ENCODE measurements at regions not wholly inside any gene's neighbourhood (a gene's known extent, or its start where the extent isn't known, plus 50 kb on each side); places are given as distances from the start of the nearest gene placed in this dataset.

DNA sequence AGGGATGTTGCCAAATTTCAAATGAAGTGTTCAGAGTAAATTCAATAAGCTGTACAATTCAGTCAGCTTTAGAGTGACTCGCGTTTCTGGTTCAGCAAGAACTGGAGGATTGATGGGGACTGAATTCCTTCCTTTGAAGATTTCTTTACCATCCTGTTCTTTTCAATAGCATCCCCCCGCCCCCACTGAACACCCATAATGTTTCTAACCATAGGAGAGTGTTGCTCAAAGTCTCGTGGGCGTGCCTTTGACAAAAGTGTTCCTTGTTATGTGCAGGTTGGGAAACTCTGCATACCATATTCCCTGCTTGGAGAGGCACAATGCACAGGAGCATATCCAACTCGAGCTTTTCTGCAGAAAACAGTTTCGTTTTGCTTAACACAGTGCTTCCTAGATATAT, 323.5 kb upstream of the CASK start:
- H3K9me3 ChIP-seq = no peaks in the 10 kb centered on the region
- no peak overlapping the region for H3K4me3 ChIP-seq
- no peaks in the 10 kb centered on the region for H3K27me3 ChIP-seq
- TF ChIP-seq POLR2AphosphoS5 (IDR thresholded peaks at IDR 0.05) (no peak), POLR2A (IDR thresholded peaks at IDR 0.05) (no peak), EP300 (IDR thresholded peaks at IDR 0.05) (no peak)
- TF ChIP-seq, protein P1, sequence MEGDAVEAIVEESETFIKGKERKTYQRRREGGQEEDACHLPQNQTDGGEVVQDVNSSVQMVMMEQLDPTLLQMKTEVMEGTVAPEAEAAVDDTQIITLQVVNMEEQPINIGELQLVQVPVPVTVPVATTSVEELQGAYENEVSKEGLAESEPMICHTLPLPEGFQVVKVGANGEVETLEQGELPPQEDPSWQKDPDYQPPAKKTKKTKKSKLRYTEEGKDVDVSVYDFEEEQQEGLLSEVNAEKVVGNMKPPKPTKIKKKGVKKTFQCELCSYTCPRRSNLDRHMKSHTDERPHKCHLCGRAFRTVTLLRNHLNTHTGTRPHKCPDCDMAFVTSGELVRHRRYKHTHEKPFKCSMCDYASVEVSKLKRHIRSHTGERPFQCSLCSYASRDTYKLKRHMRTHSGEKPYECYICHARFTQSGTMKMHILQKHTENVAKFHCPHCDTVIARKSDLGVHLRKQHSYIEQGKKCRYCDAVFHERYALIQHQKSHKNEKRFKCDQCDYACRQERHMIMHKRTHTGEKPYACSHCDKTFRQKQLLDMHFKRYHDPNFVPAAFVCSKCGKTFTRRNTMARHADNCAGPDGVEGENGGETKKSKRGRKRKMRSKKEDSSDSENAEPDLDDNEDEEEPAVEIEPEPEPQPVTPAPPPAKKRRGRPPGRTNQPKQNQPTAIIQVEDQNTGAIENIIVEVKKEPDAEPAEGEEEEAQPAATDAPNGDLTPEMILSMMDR (IDR thresholded peaks at IDR 0.05) = no peak
- WGBS, 2 donors = 16 to 54% methylated on average over 7 of the region's 7 CpGs
- H3K4me1 ChIP-seq = no peaks in the 10 kb centered on the region
- intact Hi-C loops (cut with DNase I) = no loop called here
- no peaks in the 10 kb centered on the region for H3K36me3 ChIP-seq
- no peak overlapping the region for H3K27ac ChIP-seq
- DNase-seq = no peak

DNA sequence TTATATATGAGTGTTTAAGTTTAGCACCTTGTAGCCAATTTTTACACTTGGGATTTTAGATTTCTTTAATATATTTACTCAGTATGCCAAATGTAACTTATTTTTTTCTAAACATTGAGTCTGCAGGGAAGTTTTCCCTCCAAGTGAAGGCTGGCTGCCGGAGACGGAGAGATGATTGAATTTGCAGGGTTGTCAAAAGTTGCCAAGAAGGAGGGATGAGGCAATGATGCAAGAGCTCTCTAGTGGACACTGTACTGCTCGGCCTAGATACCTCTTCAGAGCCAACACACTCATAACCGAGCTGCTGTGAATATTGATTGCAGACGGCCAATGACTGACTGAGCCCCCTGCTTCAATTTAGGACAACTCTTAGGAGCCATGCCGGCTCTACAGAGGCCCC, 318.6 kb upstream of the CASK start:
- Histone ChIP-seq H3K36me3 (no peaks in the 10 kb centered on the region), H3K4me3 (no peak overlapping the region), H3K9me3 (no peaks in the 10 kb centered on the region), H3K27me3 (no peaks in the 10 kb centered on the region), H3K4me1 (no peaks in the 10 kb centered on the region), H3K27ac (no peak overlapping the region)
- intact Hi-C loops (cut with DNase I) = no loop called here
- no peak for DNase-seq
- 72 to 84% methylated on average over 6 of the region's 6 CpGs for WGBS, 2 donors
- TF ChIP-seq EP300 (IDR thresholded peaks at IDR 0.05) (no peak), POLR2AphosphoS5 (IDR thresholded peaks at IDR 0.05) (no peak), POLR2A (IDR thresholded peaks at IDR 0.05) (no peak)
- TF ChIP-seq, protein P1 (IDR thresholded peaks at IDR 0.05) = no peak

DNA sequence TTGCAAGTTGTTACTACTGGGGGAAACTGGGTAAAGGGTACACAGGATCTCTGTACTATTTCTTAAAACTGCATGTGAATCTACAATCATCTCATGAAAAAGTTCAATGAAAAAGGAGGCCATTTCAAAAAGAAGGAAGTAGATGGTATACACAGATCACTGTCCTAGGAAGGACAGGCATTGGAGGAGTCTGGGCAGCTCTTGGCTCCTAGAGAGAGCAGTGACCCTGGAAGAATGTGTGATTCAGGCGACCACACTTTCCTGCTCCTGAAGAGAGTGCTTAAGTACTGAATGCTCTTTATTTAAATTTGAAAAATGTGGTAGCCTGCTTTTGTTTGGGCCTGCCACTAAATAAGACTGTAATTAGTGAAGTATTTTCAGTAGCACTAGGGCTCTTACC, 318.1 kb upstream of the CASK start:
- no peaks in the 10 kb centered on the region for H3K36me3 ChIP-seq
- no peaks in the 10 kb centered on the region for H3K27me3 ChIP-seq
- no peaks in the 10 kb centered on the region for H3K4me1 ChIP-seq
- H3K4me3 ChIP-seq = no peak overlapping the region
- TF ChIP-seq EP300 (IDR thresholded peaks at IDR 0.05) = no peak
- TF ChIP-seq, protein P1 (IDR thresholded peaks at IDR 0.05) = no peak
- 70 to 94% methylated on average over 1 of the region's 1 CpG for WGBS, 2 donors
- no peaks in the 10 kb centered on the region for H3K9me3 ChIP-seq
- H3K27ac ChIP-seq = no peak overlapping the region
- intact Hi-C loops (cut with DNase I) = no loop called here
- no peak for DNase-seq

DNA sequence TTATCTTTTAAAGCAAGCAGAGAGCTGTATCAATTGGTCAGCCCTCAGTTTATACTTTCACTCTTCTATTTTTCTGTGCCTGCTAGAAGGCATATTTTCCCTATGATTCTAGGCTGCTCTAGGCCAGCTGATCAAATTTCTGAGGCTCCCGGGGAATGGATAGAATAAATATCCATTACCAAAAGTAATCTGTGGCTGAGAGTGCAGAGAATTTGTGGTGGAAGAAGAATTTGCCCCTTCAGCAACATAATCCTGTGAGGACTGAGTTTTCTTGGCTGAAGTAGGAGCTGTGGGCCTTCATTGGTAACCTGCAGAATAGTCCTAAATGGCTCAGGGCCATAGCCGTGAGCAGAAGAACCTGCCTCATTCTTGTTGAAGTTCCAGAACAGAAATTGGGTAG, 314.6 kb upstream of the CASK start:
- intact Hi-C loops (cut with DNase I) = no loop called here
- no peak overlapping the region for H3K4me3 ChIP-seq
- 92 to 94% methylated on average over 2 of the region's 2 CpGs for WGBS, 2 donors
- no peaks in the 10 kb centered on the region for H3K27me3 ChIP-seq
- no peak for DNase-seq
- no peak overlapping the region for H3K27ac ChIP-seq
- H3K4me1 ChIP-seq = peaks cover 0 to 9% (median 2%) of the 10 kb centered on the region in 4 donors
- TF ChIP-seq POLR2A (IDR thresholded peaks at IDR 0.05) = no peak
- no peak for TF ChIP-seq POLR2AphosphoS5 (IDR thresholded peaks at IDR 0.05)
- TF ChIP-seq, protein P1 (IDR thresholded peaks at IDR 0.05) = no peak
- TF ChIP-seq EP300 (IDR thresholded peaks at IDR 0.05) = no peak
- no peaks in the 10 kb centered on the region for H3K36me3 ChIP-seq
- H3K9me3 ChIP-seq = no peaks in the 10 kb centered on the region

DNA sequence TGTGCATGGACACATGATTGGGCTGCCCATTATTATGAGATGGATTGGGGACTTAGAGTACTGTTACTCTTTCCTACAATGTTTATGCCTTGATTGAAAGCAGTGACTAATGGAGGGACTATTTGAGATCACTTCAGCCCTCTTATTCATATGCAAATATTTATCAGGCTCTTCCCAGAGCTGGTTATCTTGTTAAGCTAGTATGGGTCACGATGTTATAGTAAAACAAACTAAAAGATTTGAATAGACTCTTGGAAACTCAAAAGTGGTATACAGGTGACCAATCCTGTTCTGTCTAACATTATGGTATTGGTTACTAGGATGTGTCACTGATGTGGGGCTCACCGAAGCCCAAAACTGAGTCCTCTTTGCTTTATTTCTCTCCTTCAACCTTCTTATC, 306.2 kb upstream of the CASK start:
- Histone ChIP-seq H3K36me3 (no peaks in the 10 kb centered on the region), H3K4me1 (peaks cover 0 to 9% (median 2%) of the 10 kb centered on the region in 4 donors), H3K27me3 (no peaks in the 10 kb centered on the region), H3K27ac (no peak overlapping the region), H3K4me3 (no peak overlapping the region), H3K9me3 (no peaks in the 10 kb centered on the region)
- 87 to 93% methylated on average over 2 of the region's 2 CpGs for WGBS, 2 donors
- no peak for DNase-seq
- intact Hi-C loops (cut with DNase I) = no loop called here
- TF ChIP-seq POLR2A (IDR thresholded peaks at IDR 0.05) (no peak), POLR2AphosphoS5 (IDR thresholded peaks at IDR 0.05) (no peak), EP300 (IDR thresholded peaks at IDR 0.05) (no peak)
- TF ChIP-seq, protein P1 (IDR thresholded peaks at IDR 0.05) = no peak

Data from sigmoid colon (tissue), 6 donors.